Spleen (tissue), 11 donors: ENCODE measurements at regions not wholly inside any gene's neighbourhood (a gene's known extent, or its start where the extent isn't known, plus 50 kb on each side); places are given as distances from the start of the nearest gene placed in this dataset.
"Not testable (repeated sequence)": the region's sequence is repeated elsewhere in the genome, so short reads cannot be mapped to it uniquely, and the experiment has no call there.

Source experiments
- DNase-seq: peaks from one replicate; pipeline ENCODE4 v3.0.0-alpha.2; 2020
- H3K27ac ChIP-seq, 8 donors: fragments of 200-600 bp; sonication (generic) in 7 of 8; 1 replicate in 4 of 8; 2 replicates in 4 of 8; pipeline versions ENCODE4 v1.5.0 to v1.8.0; 2016 to 2021; ENCODE audit warnings: inconsistent platforms in 4 of 8, mild to moderate bottlenecking in 4 of 8, moderate library complexity in 1 of 8
- H3K27me3 ChIP-seq, 7 donors: fragments of 200-600 bp; sonication (generic) in 6 of 7; replicated peaks in 1 of 7; 1 replicate in 4 of 7; 2 replicates in 3 of 7; pipeline versions ENCODE4 v1.5.0 to v1.8.0; 2016 to 2021; ENCODE audit warnings: inconsistent platforms in 3 of 7, mild to moderate bottlenecking in 1 of 7
- H3K36me3 ChIP-seq, 6 donors: fragments of 200-600 bp; sonication (generic) in 5 of 6; 1 replicate in 4 of 6; 2 replicates in 2 of 6; pipeline versions ENCODE4 v1.5.0 to v1.8.0; 2016 to 2021; ENCODE audit warnings: inconsistent platforms in 2 of 6
- H3K4me1 ChIP-seq, 6 donors: fragments of 200-600 bp; sonication (generic) in 5 of 6; 1 replicate in 3 of 6; 2 replicates in 3 of 6; pipeline versions ENCODE4 v1.5.0 to v1.8.0; 2016 to 2021; ENCODE audit warnings: inconsistent platforms in 3 of 6
- H3K4me3 ChIP-seq, 8 donors: fragments of 200-600 bp; sonication (generic) in 7 of 8; 1 replicate in 4 of 8; 2 replicates in 4 of 8; pipeline versions ENCODE4 v1.5.0 to v1.8.0; 2016 to 2021; ENCODE audit warnings: inconsistent platforms in 4 of 8, mild to moderate bottlenecking in 4 of 8, moderate library complexity in 2 of 8
- H3K9me3 ChIP-seq, 8 donors: fragments of 200-600 bp; sonication (generic) in 7 of 8; 1 replicate in 4 of 8; 2 replicates in 4 of 8; pipeline versions ENCODE4 v1.5.0 to v1.8.0; 2016 to 2021; ENCODE audit warnings: inconsistent platforms in 4 of 8
- CTCF ChIP-seq, 11 experiments: fragments of 200-600 bp in 7 of 11; fragments of 450-650 bp in 4 of 11; sonication (generic) in 4 of 11; IDR thresholded peaks in 8 of 11; conservative IDR thresholded peaks in 3 of 11; 1 replicate in 7 of 11; 2 replicates in 4 of 11; pipeline versions ENCODE4 v1.4.0 to v1.8.0; 2016 to 2021; ENCODE audit warnings: antibody characterized with exemption in 11 of 11, inconsistent platforms in 4 of 11, mild to moderate bottlenecking in 1 of 11
- POLR2A ChIP-seq, 3 donors: fragments of 450-650 bp; IDR thresholded peaks; one replicate each; pipeline ENCODE4 v1.5.1; 2017; ENCODE audit warnings: antibody characterized with exemption in 3 of 3, mild to moderate bottlenecking in 1 of 3
- POLR2AphosphoS5 ChIP-seq, 3 donors: sonication (generic); formaldehyde crosslinking; IDR thresholded peaks; one replicate each; pipeline ENCODE4 v1.5.1; 2017; ENCODE audit warnings: antibody characterized with exemption in 3 of 3
- WGBS, 5 donors: extraction: QIAGEN DNeasy Blood & Tissue Kit in 3 of 5; methylation state at CpG; one replicate each; pipeline versions ENCODE4 v1.1.5 to v1.1.7; 2013 to 2018; 5-methylcytosine and 5-hydroxymethylcytosine counted together
- intact Hi-C: fragments of 100-400 bp; cut with DNase I; formaldehyde crosslinking; loops from one replicate; pipeline ENCODE4 v1.15.0; 2023; ENCODE audit warnings: low total_unique reads
- donor health status: healthy with polysubstance abuse.
- donor health status: DM: no; HTN: no; CAD: no; lungs with moderate emphysema.
- donor health status: DM: no; HTN: no; CAD: no.
- donor health status: Bipolar disorder and iron deficiency.
- donor health status: healthy.
- donor health status: DM: no; HTN: no; CAD: no.
- donor health status: DM: yes; HTN: yes; CAD: no.

GRCh38 chr12:43233861-43234260 lies 318.1 kb downstream of the ADAMTS20 start:
- no peaks in the 10 kb centered on the region for H3K36me3 ChIP-seq
- no peaks in the 10 kb centered on the region for H3K4me1 ChIP-seq
- no peak overlapping the region for H3K27ac ChIP-seq
- TF ChIP-seq POLR2AphosphoS5 (IDR thresholded peaks at IDR 0.05): no peak
- no peak for TF ChIP-seq CTCF (IDR thresholded peaks at IDR 0.05 in 8 of 11, conservative IDR thresholded peaks at IDR 0.05 in 3 of 11)
- no peak for TF ChIP-seq POLR2A (IDR thresholded peaks at IDR 0.05)
- H3K4me3 ChIP-seq: no peak overlapping the region
- H3K9me3 ChIP-seq: peaks cover 0 to 9% (median 0%) of the 10 kb centered on the region in 8 donors
- no peak for DNase-seq
- intact Hi-C loops: no loop called here
- 84 to 96% (median 93%) methylated on average over 2 of the region's 2 CpGs for WGBS, 5 donors
- no peaks in the 10 kb centered on the region for H3K27me3 ChIP-seq

GRCh38 chr12:43226151-43226550 lies 325.9 kb downstream of the ADAMTS20 start:
- intact Hi-C loops: no loop called here

GRCh38 chr12:43224190-43224805 lies 327.7 kb downstream of the ADAMTS20 start:
- H3K4me1 ChIP-seq, H3K27ac ChIP-seq, intact Hi-C loops, H3K4me3 ChIP-seq, H3K27me3 ChIP-seq, H3K9me3 ChIP-seq, H3K36me3 ChIP-seq: not testable (repeated sequence)
- 82 to 94% (median 93%) methylated on average over 11 to 35 of the region's 36 CpGs for WGBS, 5 donors
- peak; percentile 72 for DNase-seq

More at GRCh38 chr12:43226151-43226550, 325.9 kb downstream of the ADAMTS20 start:
- H3K4me3 ChIP-seq: no peak overlapping the region
- no peaks in the 10 kb centered on the region for H3K27me3 ChIP-seq
- no peak for DNase-seq
- 82 to 96% (median 88%) methylated on average over 2 of the region's 2 CpGs for WGBS, 5 donors
- no peak overlapping the region for H3K27ac ChIP-seq
- H3K36me3 ChIP-seq: no peaks in the 10 kb centered on the region
- H3K9me3 ChIP-seq: peaks cover 0 to 5% (median 0%) of the 10 kb centered on the region in 8 donors
- TF ChIP-seq CTCF (IDR thresholded peaks at IDR 0.05 in 8 of 11, conservative IDR thresholded peaks at IDR 0.05 in 3 of 11) (no peak), POLR2A (IDR thresholded peaks at IDR 0.05) (no peak), POLR2AphosphoS5 (IDR thresholded peaks at IDR 0.05) (no peak)
- H3K4me1 ChIP-seq: no peaks in the 10 kb centered on the region

GRCh38 chr12:43222796-43223195 lies 329.2 kb downstream of the ADAMTS20 start:
- DNase-seq: no peak
- no peak for TF ChIP-seq POLR2AphosphoS5 (IDR thresholded peaks at IDR 0.05)
- TF ChIP-seq CTCF (IDR thresholded peaks at IDR 0.05 in 8 of 11, conservative IDR thresholded peaks at IDR 0.05 in 3 of 11): no peak
- TF ChIP-seq POLR2A (IDR thresholded peaks at IDR 0.05): no peak
- H3K4me1 ChIP-seq: no peaks in the 10 kb centered on the region
- no peak overlapping the region for H3K27ac ChIP-seq
- no peaks in the 10 kb centered on the region for H3K27me3 ChIP-seq
- no peaks in the 10 kb centered on the region for H3K36me3 ChIP-seq
- 83 to 94% (median 85%) methylated on average over 3 of the region's 3 CpGs for WGBS, 5 donors
- no peak overlapping the region for H3K4me3 ChIP-seq
- intact Hi-C loops: no loop called here
- peaks cover 0 to 5% (median 0%) of the 10 kb centered on the region in 8 donors for H3K9me3 ChIP-seq
